Bronchial epithelial cell (primary cell): ENCODE measurements at regions not wholly inside any gene's neighbourhood (a gene's known extent, or its start where the extent isn't known, plus 50 kb on each side); places are given as distances from the start of the nearest gene placed in this dataset.

ENCODE experiments used
- DNase-seq: peaks from one replicate; pipeline ENCODE4 v3.0.0-alpha.2; 2010; ENCODE audit warnings: low read depth
- FAIRE-seq: peaks from 2 replicates; lab custom pipeline; 2011; peaks lifted over from hg19 to GRCh38; lab: Jason Lieb, UNC
- H3K27me3 ChIP-seq: 2 replicates; pipeline ENCODE4 v1.5.1; 2011; ENCODE audit warnings: low read length; ENCODE audit not compliant: control insufficient read depth, insufficient read depth
- H3K36me3 ChIP-seq: 2 replicates; pipeline ENCODE4 v1.5.1; 2011; ENCODE audit warnings: low read length; ENCODE audit not compliant: control insufficient read depth, insufficient read depth
- H3K4me3 ChIP-seq: 2 replicates; pipeline ENCODE4 v1.5.1; 2011; ENCODE audit warnings: mild to moderate bottlenecking, low read depth, low read length, control low read depth
- CTCF ChIP-seq: IDR thresholded peaks from 2 replicates; pipeline ENCODE4 v1.5.1; 2011; ENCODE audit warnings: mild to moderate bottlenecking, moderate library complexity, low read length, control low read depth, inconsistent platforms; ENCODE audit not compliant: insufficient read depth, severe bottlenecking

- FAIRE-seq (no peak), DNase-seq (no peak)
- no peaks in the 10 kb centered on the region for H3K27me3 ChIP-seq
- no peaks in the 10 kb centered on the region for H3K36me3 ChIP-seq
- no peak for TF ChIP-seq CTCF
- no peak overlapping the region for H3K4me3 ChIP-seq
Measured at GRCh38 chr9:90303655-90304054, 339.0 kb downstream of the DIRAS2 start.

- FAIRE-seq (no peak), DNase-seq (no peak)
- Histone ChIP-seq H3K36me3 (no peaks in the 10 kb centered on the region), H3K4me3 (no peak overlapping the region), H3K27me3 (no peaks in the 10 kb centered on the region)
- no peak for TF ChIP-seq CTCF
Measured at GRCh38 chr9:90306158-90306557, 336.5 kb downstream of the DIRAS2 start.

GRCh38 chr9:90307167-90307833, 335.3 kb downstream of the DIRAS2 start:
- Histone ChIP-seq H3K4me3 (no peak overlapping the region), H3K27me3 (no peaks in the 10 kb centered on the region), H3K36me3 (no peaks in the 10 kb centered on the region)
- DNase-seq (no peak), FAIRE-seq (no peak)
- TF ChIP-seq CTCF = no peak

GRCh38 chr9:90307891-90308290, 334.7 kb downstream of the DIRAS2 start:
- no peak for TF ChIP-seq CTCF
- no peak for FAIRE-seq
- no peaks in the 10 kb centered on the region for H3K27me3 ChIP-seq
- H3K36me3 ChIP-seq = no peaks in the 10 kb centered on the region
- H3K4me3 ChIP-seq = no peak overlapping the region
- DNase-seq = no peak

- TF ChIP-seq CTCF = no peak
- FAIRE-seq (peak; percentile 50), DNase-seq (no peak)
- Histone ChIP-seq H3K27me3 (no peaks in the 10 kb centered on the region), H3K36me3 (no peaks in the 10 kb centered on the region), H3K4me3 (no peak overlapping the region)
Measured at GRCh38 chr9:90308691-90309090, 333.9 kb downstream of the DIRAS2 start.
